ENCODE measurements at regions not wholly inside any gene's neighbourhood (a gene's known extent, or its start where the extent isn't known, plus 50 kb on each side); places are given as distances from the start of the nearest gene placed in this dataset.
A peak's percentile ranks its signal among the peaks of the same experiment; 100 is the strongest.

DNA sequence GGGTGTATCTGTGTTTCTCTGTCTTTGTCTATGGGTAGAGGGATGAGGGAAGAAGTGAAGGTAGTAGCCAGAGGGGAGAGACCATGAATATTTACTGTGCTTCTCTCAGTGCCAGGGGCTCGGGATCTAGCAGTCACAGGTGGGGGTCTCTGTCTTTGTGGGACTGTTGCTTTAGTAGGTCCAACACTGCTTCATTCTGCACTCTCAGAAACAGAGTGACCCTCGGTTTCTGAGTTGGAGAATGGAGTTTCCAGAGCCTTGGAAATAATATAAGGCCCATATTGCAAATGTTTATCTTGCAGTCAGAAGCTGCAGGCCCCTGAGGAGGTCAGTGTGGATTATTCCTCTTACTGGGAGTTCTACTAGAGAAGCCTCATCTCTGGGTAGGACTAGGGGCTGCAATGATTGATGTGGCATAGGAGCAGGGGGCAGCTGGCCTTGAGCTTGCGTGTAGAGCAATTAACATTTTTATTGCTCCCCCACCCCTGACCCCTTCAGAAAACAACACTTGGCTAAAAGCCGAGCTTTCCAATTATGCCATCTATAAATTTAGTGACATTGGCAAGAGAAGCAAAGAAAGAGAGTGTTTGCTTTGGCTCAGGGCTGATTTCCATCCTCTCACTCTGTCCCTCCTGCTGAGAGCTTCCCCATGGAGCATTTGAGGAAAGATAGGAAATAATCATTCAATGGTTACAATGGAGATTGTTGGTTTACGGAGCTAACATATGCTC lies 55.0 kb upstream of the TRPC7 start (continued):
- TF ChIP-seq PRDM4 (tag by site-specific recombination; IDR thresholded peaks at IDR 0.05), result peak; percentile 96
- no peak for TF ChIP-seq ZNF341 (tag by site-specific recombination; IDR thresholded peaks at IDR 0.05; ENCODE audit: low read depth)
- TF ChIP-seq ZNF223 (tag by site-specific recombination; IDR thresholded peaks at IDR 0.05), result no peak
- no peak; the same call in 1 of the 2 replicates for TF ChIP-seq TRIM28 (IDR thresholded peaks at IDR 0.05; ENCODE audit: borderline replicate concordance, low read length)
- TF ChIP-seq HOXD13 (CRISPR knock-in tag; IDR thresholded peaks at IDR 0.05; ENCODE audit: borderline replicate concordance), result peak; percentile 95
- TF ChIP-seq ZSCAN18 (tag by site-specific recombination; IDR thresholded peaks at IDR 0.05), result no peak
- TF ChIP-seq ZNF138 (tag by site-specific recombination; IDR thresholded peaks at IDR 0.05; ENCODE audit: borderline replicate concordance), result no peak
- TF ChIP-seq ZNF777 (tag by site-specific recombination; IDR thresholded peaks at IDR 0.05; ENCODE audit: borderline replicate concordance), result no peak
- TF ChIP-seq REPIN1 (tag by site-specific recombination; IDR thresholded peaks at IDR 0.05; ENCODE audit: low read depth), result no peak
- TF ChIP-seq ZNF529 (tag by site-specific recombination; IDR thresholded peaks at IDR 0.05; ENCODE audit: insufficient replicate concordance), result peak; percentile 23
- TF ChIP-seq SP2 (tag by site-specific recombination; IDR thresholded peaks at IDR 0.05), result no peak
- TF ChIP-seq ZNF239 (tag by site-specific recombination; IDR thresholded peaks at IDR 0.05), result no peak
- TF ChIP-seq, protein P1, sequence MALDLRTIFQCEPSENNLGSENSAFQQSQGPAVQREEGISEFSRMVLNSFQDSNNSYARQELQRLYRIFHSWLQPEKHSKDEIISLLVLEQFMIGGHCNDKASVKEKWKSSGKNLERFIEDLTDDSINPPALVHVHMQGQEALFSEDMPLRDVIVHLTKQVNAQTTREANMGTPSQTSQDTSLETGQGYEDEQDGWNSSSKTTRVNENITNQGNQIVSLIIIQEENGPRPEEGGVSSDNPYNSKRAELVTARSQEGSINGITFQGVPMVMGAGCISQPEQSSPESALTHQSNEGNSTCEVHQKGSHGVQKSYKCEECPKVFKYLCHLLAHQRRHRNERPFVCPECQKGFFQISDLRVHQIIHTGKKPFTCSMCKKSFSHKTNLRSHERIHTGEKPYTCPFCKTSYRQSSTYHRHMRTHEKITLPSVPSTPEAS (tag by site-specific recombination; IDR thresholded peaks at IDR 0.05), result no peak
- no peak for TF ChIP-seq ZNF792 (tag by site-specific recombination; IDR thresholded peaks at IDR 0.05)
- 0 out of 2 replicates have a peak, but pooled peaks have one; percentile 36 for TF ChIP-seq ZFP69B (tag by site-specific recombination; IDR thresholded peaks at IDR 0.05)
- TF ChIP-seq ZNF423 (tag by site-specific recombination; IDR thresholded peaks at IDR 0.05), result peak; percentile 79
- TF ChIP-seq ZNF701 (tag by site-specific recombination; IDR thresholded peaks at IDR 0.05), result no peak
- TF ChIP-seq ZNF354C (tag by site-specific recombination; IDR thresholded peaks at IDR 0.05; ENCODE audit: borderline replicate concordance, low read depth), result no peak
- TF ChIP-seq ZNF366 (tag by site-specific recombination; conservative IDR thresholded peaks at IDR 0.05), result no peak
- no peak for TF ChIP-seq ZNF645 (tag by site-specific recombination; IDR thresholded peaks at IDR 0.05)
- no peak for TF ChIP-seq ZNF514 (tag by site-specific recombination; IDR thresholded peaks at IDR 0.05)
- no peak for TF ChIP-seq ZNF274 (IDR thresholded peaks at IDR 0.05; ENCODE audit: low read length)
- TF ChIP-seq ZNF274 (tag by site-specific recombination; IDR thresholded peaks at IDR 0.05; ENCODE audit: borderline replicate concordance), result no peak
- no peak for TF ChIP-seq ZNF202 (tag by site-specific recombination; IDR thresholded peaks at IDR 0.05; ENCODE audit: borderline replicate concordance)
- no peak for TF ChIP-seq ZNF174 (tag by site-specific recombination; IDR thresholded peaks at IDR 0.05)
- TF ChIP-seq, protein P2, sequence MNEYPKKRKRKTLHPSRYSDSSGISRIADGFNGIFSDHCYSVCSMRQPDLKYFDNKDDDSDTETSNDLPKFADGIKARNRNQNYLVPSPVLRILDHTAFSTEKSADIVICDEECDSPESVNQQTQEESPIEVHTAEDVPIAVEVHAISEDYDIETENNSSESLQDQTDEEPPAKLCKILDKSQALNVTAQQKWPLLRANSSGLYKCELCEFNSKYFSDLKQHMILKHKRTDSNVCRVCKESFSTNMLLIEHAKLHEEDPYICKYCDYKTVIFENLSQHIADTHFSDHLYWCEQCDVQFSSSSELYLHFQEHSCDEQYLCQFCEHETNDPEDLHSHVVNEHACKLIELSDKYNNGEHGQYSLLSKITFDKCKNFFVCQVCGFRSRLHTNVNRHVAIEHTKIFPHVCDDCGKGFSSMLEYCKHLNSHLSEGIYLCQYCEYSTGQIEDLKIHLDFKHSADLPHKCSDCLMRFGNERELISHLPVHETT (tag by site-specific recombination; IDR thresholded peaks at IDR 0.05), result no peak
- no peak for TF ChIP-seq ZNF37A (tag by site-specific recombination; IDR thresholded peaks at IDR 0.05)
- TF ChIP-seq ZFHX2 (tag by site-specific recombination; conservative IDR thresholded peaks at IDR 0.05), result no peak
- no peak for TF ChIP-seq ZNF624 (tag by site-specific recombination; IDR thresholded peaks at IDR 0.05)
- peak; percentile 70 for TF ChIP-seq ZNF10 (tag by site-specific recombination; IDR thresholded peaks at IDR 0.05)
- no peak for TF ChIP-seq SALL2 (tag by site-specific recombination; IDR thresholded peaks at IDR 0.05; ENCODE audit: borderline replicate concordance)
- no peak for TF ChIP-seq ZBTB20 (tag by site-specific recombination; IDR thresholded peaks at IDR 0.05)
- peak; percentile 66 for TF ChIP-seq ZNF501 (tag by site-specific recombination; IDR thresholded peaks at IDR 0.05)
- no peak for TF ChIP-seq ZBTB48 (tag by site-specific recombination; IDR thresholded peaks at IDR 0.05)
- no peak for TF ChIP-seq ZNF791 (tag by site-specific recombination; IDR thresholded peaks at IDR 0.05)

Measured in HEK293 (cell line).